HG03558 (cell line): ENCODE measurements at regions not wholly inside any gene's neighbourhood (a gene's known extent, or its start where the extent isn't known, plus 50 kb on each side); places are given as distances from the start of the nearest gene placed in this dataset.

Experiments
- ATAC-seq: cut with Tn5 transposase; IDR thresholded peaks from one replicate; pipeline ENCODE4 v1.9.1; 2021; ENCODE audit warnings: moderate number of reproducible peaks; ENCODE audit not compliant: unreplicated experiment; ENCODE audit errors: extremely low read depth

DNA sequence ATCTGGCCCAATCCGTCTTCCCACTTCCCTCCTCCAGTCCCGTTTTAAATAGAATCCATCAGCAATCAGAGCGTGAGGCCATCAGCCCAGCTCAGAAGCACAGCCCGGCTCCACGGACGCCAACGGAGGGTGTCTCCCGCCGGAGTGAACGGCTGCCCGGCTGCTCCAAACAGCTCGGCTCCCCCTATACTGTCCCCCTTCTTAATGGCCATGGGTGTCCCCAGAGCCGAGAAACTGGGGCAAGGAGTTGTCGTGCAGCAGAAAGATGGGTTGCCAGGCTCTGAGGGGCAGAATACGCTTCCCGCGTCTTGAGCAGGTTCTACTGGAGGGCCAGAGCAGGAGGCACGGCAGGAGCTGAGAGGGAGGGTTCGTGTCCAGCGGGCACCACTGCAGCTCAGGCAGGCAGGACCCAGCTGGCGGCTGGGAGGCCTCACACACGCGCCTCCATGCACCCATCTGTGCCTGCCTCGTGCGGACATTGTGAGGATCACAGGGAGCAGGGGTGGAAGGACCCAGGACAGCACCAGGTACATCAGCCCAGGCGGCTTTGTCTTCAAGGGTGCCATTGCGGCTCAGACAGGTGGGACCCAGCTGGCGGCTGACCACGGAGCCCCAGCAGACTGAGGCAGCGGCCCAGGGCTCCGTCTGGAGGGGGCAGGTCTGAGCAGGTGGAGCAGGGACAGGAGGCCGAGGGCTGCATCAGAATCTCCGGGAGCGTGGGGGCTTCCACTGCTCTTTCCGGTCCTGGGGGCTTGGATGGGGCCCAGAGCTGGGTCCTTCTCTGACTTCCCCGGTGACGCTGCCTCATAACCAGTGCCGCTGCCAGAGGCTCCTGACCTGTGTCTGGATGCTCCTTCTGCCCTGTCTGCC is 882.7 kb downstream of the BRD1 start:
- no peak for ATAC-seq

DNA sequence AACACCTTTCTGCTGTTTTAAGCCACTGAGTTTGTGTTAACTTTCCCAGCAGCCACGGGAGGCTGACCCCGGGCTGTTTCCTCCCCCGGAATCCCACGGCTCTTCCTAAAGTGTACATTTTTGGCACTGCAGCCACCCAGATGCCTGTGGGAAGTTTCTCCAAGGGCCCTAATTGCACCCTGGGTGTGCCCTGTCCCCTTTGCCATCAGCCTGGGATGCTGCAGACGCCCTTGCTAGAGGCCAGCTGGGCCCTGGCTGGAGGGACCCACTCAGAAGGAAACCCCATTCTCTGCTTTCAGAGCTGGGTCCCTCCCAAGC is 883.3 kb downstream of the BRD1 start:
- ATAC-seq, result no peak

DNA sequence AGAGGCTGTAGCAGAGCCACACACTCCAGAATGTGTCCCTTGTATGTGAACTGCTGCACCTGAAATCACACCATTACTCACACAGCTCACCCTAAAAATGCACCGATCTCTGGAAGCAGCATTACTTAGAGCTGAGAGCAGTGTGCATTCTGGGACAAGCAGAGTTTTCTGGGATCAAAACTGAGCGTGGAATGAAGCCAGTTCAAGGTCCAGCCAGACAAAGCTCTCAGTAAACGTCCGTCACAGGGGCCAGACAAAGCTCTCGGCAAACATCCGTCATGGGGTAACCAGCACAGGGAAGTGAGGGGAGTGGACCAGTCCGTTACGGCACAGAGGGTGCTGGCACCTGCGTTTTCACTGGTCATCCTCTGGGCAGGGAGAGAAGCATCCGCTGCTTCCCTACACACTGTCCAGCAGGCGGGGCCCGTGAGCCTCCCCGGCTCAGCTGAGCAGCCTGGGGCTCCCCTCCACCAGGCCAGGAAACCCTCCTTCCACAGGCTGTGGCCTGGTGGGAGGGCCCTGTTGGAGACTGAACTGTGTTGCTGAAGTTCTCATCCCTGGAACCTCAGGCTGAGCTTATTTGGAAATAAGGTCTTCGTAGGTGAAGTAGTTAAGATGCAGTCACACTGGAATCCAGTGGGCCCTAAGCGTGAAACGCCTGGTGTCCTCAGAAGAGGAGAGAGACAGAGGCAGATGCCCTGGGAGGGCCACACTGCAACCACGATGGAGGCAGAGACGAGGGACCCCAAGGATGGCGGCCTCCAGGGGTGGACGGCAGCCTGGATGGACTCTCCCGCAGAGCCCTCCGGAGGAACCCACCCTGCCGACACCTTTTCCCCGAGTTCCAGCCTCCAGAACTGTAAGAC is 883.9 kb downstream of the BRD1 start:
- no peak for ATAC-seq

DNA sequence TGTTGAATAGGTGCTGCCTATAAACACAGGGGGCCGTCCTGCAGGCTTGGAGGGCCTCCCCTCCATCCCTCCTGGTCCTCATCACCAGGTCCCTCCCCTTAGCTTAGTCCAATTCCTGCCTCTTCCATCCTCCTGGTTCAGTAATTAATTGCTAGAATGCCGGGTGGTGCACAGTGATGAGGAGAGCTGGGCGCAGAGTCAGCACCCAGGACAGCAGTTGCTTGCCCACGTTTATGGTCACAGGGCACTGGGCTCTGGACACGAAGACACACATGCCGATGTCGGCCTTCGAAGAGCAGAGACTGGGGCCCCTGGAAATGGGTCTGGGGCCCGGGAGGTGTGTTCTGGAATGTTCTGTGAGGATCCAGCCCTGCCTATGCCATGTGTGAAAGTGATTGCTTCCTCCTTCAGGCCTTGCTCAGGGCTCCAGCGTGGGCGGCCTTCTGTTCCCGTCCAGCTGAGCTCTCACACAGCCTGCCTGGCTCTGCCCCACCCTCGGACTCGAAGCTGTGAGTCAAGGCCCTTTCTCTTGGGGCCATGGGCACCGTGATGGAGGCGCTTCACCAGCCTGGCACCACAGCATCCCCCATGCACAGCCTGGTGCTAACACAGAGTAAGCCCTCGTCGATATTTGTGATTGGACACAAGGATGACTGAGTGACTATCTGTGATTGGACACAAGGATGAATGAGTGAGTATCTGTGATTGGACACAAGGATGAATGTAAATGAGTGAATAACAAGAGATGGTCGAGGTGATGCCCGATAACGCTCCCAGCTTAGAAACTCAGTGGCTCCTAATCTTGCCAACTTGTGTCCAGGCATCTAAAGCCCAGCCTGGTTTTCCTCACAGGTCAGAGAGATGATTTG is 884.7 kb downstream of the BRD1 start:
- no peak for ATAC-seq

DNA sequence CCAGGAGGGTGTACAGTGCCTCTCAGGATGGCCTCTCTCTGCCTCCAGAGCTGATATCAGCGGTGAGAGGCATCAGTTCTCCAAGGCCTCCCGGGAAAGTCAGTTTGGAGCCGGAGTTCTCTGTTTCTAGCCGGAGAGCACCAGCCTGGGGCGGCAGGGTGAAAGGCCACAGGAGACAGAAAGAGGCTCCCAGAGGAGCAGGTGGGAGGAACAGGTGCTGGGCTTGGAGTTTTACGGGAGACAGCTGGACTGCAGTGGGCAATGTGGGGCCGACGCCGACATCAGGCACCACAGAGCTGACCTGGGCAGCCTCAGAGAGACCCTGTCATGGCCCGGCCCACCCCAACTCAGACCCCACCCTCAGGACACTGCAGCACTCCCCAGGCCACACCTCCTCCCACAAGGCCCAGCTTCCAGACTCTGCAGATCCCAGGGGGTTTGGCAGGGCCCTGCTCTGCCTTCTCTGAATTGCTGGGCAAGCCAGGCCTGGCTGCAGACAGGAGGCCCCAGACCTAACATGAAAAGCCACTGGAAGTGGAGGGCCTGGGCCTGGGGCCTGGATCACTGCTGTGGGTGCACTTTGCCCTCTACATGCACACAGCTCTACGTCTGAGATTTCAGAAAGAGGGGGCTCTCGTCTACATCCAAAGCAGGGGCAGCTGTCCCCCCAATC is 885.6 kb downstream of the BRD1 start:
- ATAC-seq, result no peak

DNA sequence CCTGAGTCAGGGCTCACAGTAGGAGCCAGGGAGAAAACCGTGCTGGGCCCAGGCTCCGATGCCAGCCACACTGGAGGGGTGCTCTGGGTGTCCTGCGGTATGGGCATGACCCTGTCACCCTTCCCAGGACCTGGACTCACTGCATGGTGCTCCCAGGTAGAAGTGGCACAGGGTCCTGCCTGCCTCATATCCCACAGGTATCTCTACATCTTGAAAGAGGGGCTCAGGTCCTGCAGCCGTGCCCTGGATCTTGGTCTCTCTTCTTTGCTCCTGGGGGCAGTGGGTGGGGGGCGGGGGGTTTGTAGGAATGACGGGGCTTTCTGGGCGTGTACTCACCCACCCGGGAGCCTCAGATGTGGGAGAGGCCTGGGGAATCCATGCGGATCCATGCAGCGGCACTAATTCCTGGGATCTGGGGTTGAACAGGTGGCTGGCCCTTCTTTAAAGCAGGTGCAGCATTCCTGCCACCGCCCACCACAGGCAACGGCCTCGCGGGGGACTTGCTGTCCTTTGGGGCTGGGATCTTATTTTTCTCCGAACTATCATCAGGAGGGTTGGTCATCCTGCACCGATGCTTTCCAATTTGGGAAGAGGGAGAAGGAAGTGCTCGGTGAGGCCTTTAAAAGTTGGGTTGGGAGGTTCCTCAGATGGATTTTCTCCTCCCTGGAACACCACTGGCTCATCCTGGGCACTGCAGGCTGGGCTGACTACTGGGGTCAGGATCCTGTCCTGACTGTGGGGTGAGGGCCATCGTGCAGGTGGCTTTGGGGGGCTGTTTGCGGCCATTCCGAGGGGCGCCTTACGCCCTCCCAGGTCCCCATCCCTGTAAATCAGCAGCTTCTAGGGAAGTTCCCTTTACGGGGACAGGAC is 886.4 kb downstream of the BRD1 start:
- no peak for ATAC-seq

DNA sequence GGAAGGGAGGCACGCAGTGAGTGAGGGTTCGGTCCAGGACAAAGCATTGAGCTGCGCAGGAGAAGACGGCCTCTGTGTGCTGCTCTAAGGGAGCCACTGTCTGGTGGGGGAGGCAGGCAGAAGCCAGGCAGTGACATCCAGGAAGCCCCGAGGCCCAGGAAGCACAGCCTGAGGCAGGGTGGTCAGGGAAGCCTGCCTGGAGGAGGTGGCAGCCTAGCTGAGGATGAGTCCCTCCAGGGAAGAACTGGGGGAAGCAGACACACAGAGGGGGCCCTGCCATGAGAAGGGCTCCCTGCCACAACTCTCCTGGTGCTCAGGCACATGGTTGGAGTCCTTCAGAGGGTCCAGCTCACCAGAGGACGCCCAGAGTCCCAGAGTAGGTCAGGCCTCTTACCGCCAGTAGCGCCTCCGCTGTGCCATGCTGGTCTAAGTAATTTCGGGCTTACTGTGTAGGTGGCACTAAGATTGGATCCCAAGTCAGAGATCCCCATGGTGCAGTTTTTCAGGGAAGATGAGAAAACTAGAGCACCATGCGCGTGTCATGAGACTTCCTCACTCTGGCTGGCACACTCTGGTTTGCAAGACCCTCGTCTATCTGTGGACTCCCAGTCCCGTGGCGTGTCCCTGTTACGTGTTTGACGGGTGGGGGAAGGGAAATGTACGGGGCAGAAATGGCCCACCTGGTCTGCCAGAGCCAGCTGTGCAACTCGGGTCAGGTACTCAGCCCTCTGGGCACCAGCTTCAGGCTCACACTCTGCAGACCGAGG is 887.2 kb downstream of the BRD1 start:
- ATAC-seq, result no peak

DNA sequence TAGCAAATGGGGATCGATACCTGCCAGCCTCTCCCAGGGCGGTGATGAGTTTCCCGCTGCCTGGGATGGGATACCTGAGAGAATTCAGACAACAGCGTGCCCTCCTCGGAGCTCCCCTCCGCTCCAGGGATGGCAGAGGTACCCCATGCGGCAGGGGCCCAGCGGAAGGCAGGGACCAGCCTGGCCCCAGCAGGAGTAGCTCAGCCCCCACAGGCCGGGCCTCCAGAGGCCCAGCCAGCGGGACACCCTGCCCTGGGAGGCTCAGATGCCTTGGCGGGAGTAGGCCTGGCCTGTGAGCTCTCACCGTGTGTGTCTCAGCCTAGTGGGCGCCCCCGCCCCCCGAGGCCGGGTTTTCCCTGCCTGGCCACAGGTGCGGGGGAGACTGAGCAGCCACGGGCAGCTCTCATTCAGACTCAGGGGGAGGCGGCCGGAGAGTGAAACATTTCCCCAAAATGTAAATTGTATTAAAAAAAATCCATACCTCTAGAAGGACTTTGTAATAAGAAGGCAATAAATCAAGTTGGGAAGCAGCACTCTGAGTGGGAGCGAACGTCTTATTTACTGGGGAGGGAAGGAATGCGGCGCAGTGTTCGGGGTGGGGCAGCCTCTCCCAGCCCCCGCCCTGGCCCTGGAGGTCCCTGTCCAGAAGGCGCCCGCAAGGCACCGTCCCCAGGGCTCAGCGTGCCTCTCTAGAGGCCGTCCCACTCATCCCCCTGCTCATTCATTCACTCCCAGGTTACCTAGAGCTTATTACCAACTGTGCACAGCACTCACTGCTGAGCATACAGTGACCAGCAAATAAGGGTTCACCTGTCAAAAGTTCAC is 888.0 kb downstream of the BRD1 start:
- no peak for ATAC-seq

DNA sequence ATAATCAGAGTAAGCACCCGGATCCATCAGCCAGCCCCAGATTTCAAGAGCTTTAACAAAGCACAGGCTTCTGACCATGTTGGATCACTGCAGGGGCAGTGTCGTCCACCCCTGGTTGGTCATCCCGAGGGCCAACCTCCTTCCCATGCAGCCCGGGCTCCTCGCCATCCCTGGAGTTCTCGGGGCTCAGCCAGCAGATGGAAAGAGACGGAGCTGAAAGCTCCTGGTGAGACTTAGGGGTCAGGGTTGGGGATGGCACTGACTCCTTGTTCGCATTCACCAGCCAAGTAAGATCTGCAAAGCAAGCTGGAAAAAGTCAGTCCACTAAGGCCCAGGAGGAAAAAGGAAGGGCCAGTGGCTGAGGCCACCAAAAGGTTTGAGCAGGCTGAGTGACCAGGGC is 888.9 kb downstream of the BRD1 start:
- no peak for ATAC-seq

DNA sequence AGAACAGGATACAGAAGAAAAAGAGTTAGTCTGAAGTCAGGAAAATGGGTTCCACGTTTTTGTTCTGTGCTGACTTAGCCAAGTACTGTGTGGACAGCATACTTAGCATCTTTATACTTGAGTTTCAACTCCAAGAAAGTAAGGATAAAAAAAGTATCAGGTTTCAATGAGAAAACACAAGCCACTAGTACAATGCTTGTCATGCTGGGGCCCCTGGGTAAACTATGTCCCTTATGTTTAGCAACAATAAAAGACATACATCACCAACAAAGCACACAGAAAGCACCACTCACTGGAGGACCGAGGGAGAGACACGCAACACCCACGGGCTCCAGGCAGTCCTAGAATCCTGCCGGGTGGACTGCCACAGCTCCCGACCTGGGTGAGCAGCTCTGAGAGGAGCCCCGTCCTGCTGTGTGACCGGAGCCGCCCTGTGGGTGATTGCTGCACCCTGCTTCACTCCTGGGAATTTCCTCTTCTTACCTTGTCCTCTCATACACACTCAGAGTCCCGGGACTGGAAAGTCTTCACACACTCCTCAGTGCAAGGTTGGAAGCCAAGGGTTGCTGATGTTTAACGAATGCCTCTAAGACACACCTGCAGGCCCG is 890.5 kb downstream of the BRD1 start:
- no peak for ATAC-seq

DNA sequence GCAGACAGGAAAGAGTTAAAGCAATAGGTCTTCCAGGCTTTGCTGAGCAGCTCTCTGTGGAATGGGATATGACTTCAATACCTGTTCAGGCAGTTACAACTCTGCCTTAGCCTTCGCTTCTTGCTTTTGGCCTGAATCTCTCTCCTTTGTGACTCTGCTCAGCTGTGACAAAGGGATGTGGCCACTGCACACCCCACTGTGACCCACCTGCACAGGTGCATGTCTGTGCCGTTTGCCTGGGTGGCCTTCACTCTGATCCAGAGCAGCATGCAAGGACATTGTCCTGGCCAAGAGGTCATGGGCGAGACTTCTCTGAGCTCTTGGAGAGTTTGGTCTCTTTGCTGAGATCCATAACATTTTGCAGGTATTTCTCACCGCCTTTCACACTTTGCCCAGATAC is 891.3 kb downstream of the BRD1 start:
- ATAC-seq, result no peak

DNA sequence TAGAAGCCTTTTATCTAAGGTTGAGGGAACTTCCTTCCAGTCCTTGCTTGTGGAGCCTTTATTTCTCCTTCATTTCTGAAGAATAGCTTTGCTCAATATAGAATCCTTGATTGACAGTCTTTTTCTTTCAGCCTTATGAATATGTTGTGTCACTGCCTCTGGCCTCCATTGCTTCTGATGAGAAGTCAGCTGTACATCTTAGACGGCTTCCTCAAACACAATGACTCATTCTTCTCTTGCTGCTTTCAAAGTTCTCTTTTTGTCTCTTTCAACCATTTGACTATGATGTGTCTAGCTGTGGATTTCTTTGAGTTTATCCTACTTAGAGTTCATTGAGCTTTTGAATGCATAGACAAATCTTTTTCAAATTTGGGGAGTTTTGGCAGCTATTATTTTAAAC is 893.2 kb downstream of the BRD1 start:
- ATAC-seq, result no peak

DNA sequence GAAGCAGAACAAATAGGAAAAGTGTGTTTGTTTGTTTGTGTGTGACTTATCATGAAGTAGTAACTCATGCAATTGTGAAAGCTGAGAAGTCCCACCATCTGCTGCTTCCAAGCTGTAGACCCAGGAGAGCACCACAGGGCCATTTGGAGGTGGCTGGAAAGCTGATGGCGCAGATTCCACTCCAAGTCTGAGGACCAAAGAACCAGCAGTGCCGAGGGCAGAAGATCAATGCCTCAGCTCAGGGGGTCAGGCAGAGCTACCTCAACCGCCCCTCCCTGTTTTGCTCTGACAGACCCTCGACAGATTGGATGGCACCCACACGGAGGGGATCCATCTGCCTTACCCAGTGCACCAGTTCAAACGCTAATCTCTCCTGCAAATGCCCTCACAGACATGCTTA is 896.2 kb downstream of the BRD1 start:
- no peak for ATAC-seq

DNA sequence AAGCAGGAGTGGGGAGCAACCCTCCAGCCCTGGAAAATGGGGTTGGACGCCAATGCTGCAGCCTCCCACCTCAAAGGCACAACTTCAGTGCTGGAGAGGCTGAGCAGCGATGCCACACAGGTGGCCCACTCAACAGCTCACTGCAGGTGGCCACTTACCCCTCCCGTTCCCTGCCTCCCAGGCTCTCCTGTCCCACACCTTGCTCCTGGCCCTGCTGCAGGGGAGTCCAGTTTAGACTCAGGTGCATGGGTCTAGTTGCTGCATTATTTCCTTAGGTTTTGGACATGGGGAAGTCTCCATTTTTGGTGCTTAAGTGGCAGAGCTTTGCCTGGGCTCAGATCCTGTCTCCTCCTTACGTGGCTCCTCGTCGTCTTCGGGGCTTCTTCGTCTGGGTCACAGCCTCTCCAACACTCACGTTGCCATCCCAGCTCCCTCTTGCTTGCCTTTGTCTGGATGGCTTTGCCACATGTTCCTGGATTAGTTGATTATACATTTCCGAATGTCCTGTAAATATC is 898.3 kb downstream of the BRD1 start:
- ATAC-seq, result no peak

DNA sequence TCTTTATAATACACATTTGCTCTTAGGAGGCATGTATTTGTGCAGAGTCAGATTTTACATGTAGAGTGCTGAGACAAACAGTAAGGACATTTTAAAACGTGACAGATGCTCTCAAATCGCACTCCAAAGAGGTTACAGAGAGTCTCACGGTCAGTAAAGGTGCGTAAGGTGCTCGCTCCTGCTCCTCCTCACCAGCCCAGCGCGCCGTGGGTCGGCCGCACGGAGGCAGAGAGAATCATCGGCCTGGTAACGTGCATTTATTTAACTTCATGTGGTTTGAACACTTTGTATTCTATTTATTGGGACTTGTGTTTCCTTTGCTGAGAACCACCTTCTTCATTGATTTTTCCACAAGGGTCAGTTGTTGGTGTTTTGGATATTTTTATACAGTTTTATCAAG is 900.1 kb downstream of the BRD1 start:
- no peak for ATAC-seq

DNA sequence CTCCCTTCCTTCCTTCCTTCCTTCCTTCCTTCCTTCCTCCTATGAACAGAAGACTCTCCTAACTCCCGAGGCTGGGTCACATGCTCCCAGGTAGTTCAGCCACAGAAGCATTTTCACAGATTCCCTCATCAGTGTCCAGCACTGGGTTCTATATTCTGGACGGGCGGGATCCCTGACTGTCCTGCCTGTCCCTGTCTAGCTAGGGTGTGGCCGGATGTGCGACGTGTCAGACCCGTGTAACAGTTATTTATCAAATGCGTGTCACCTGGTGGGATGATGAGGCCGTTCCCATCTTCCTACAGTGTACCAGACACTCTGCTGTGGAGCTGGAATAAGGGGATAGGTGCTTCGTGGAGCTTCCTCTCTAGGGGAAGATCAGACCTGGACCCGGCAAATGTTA is 901.0 kb downstream of the BRD1 start:
- no peak for ATAC-seq

DNA sequence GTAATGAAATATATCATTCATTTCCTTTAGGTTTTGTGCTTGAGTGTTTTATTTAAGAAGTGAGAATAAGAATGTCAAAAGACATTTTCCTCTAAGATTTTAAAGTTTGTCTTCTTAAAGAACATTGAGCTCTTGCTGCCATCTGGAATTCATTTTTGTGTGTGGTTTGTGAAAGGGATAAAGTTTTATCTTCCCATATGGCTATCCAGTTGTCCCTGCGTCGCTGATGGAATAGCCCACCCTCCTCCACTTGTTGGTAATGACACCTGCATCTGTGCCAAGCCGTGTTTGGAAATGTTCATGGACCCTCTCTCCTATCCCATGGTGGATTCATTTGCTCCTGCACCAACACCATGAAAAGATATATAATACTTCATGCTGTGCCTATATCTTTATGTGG is 901.5 kb downstream of the BRD1 start:
- no peak for ATAC-seq
